D721Med (cell line): ENCODE measurements at regions not wholly inside any gene's neighbourhood (a gene's known extent, or its start where the extent isn't known, plus 50 kb on each side); places are given as distances from the start of the nearest gene placed in this dataset.

Experiments
- DNase-seq: peaks from one replicate; pipeline ENCODE4 v3.0.0; 2011; ENCODE audit warnings: low spot score; ENCODE audit not compliant: insufficient read length
- FAIRE-seq: peaks from 2 replicates; lab custom pipeline; 2011; peaks lifted over from hg19 to GRCh38; lab: Jason Lieb, UNC
- CTCF ChIP-seq: IDR thresholded peaks from 2 replicates; pipeline ENCODE4 v1.5.1; 2012; ENCODE audit warnings: mild to moderate bottlenecking, control low read depth; ENCODE audit not compliant: insufficient read depth; ENCODE audit errors: missing control alignments

- TF ChIP-seq CTCF = no peak
- no peak for DNase-seq
- FAIRE-seq = no peak
These were observed 314.1 kb upstream of the ATP10B start for GRCh38 chr5:161165998-161166660.

- no peak for FAIRE-seq
- DNase-seq = no peak
- TF ChIP-seq CTCF = no peak
These were observed 305.9 kb upstream of the ATP10B start for GRCh38 chr5:161157925-161158324.

GRCh38 chr5:161155451-161155850 is 303.4 kb upstream of the ATP10B start:
- DNase-seq (no peak), FAIRE-seq (no peak)
- TF ChIP-seq CTCF = no peak

- FAIRE-seq (no peak), DNase-seq (no peak)
- no peak for TF ChIP-seq CTCF
These were observed 300.5 kb upstream of the ATP10B start for GRCh38 chr5:161152415-161152940.

GRCh38 chr5:161150441-161150988 is 298.5 kb upstream of the ATP10B start:
- FAIRE-seq = no peak
- no peak for TF ChIP-seq CTCF
- no peak for DNase-seq

- DNase-seq (no peak), FAIRE-seq (no peak)
- no peak for TF ChIP-seq CTCF
These were observed 297.1 kb upstream of the ATP10B start for GRCh38 chr5:161149078-161149477.

- FAIRE-seq (no peak), DNase-seq (no peak)
- no peak for TF ChIP-seq CTCF
These were observed 286.9 kb upstream of the ATP10B start for GRCh38 chr5:161138751-161139455.
